ENCODE measurements at regions not wholly inside any gene's neighbourhood (a gene's known extent, or its start where the extent isn't known, plus 50 kb on each side); places are given as distances from the start of the nearest gene placed in this dataset.
"Not testable (repeated sequence)": the region's sequence is repeated elsewhere in the genome, so short reads cannot be mapped to it uniquely, and the experiment has no call there.

GRCh38 chr5:20370061-20370460 is 382.1 kb upstream of the CDH18 start:
- DNase-seq (ENCODE audit: low spot score): no peak

GRCh38 chr5:20369518-20369885 is 381.5 kb upstream of the CDH18 start:
- DNase-seq (ENCODE audit: low spot score): no peak

- no peak for DNase-seq (ENCODE audit: low spot score)
Observed at GRCh38 chr5:20368571-20369517, 380.8 kb upstream of the CDH18 start.

GRCh38 chr5:20367178-20367577 is 379.2 kb upstream of the CDH18 start:
- DNase-seq (ENCODE audit: low spot score): no peak

GRCh38 chr5:20360263-20360662 is 372.3 kb upstream of the CDH18 start:
- DNase-seq (ENCODE audit: low spot score): no peak

- no peak for DNase-seq (ENCODE audit: low spot score)
Observed at GRCh38 chr5:20359377-20359776, 371.4 kb upstream of the CDH18 start.

- peak; percentile 19 for DNase-seq (ENCODE audit: low spot score)
Observed at GRCh38 chr5:20353499-20353898, 365.5 kb upstream of the CDH18 start.

- DNase-seq (ENCODE audit: low spot score): no peak
Observed at GRCh38 chr5:20351849-20352248, 363.8 kb upstream of the CDH18 start.

- DNase-seq (ENCODE audit: low spot score): no peak
Observed at GRCh38 chr5:20348321-20348720, 360.3 kb upstream of the CDH18 start.

- no peak for DNase-seq (ENCODE audit: low spot score)
Observed at GRCh38 chr5:20347334-20347733, 359.3 kb upstream of the CDH18 start.

GRCh38 chr5:20340126-20340525 is 352.1 kb upstream of the CDH18 start:
- no peak for DNase-seq (ENCODE audit: low spot score)

GRCh38 chr5:20335978-20336377 is 348.0 kb upstream of the CDH18 start:
- DNase-seq (ENCODE audit: low spot score): no peak

GRCh38 chr5:20331826-20332225 is 343.8 kb upstream of the CDH18 start:
- no peak for DNase-seq (ENCODE audit: low spot score)

GRCh38 chr5:20323323-20323722 is 335.3 kb upstream of the CDH18 start:
- DNase-seq (ENCODE audit: low spot score): no peak

GRCh38 chr5:20307391-20307790 is 319.4 kb upstream of the CDH18 start:
- DNase-seq (ENCODE audit: low spot score): no peak

GRCh38 chr5:20305463-20305862 is 317.5 kb upstream of the CDH18 start:
- DNase-seq (ENCODE audit: low spot score): no peak

GRCh38 chr5:20304570-20304969 is 316.6 kb upstream of the CDH18 start:
- DNase-seq (ENCODE audit: low spot score): not testable (repeated sequence)

GRCh38 chr5:20300110-20300509 is 312.1 kb upstream of the CDH18 start:
- DNase-seq (ENCODE audit: low spot score): no peak

- DNase-seq (ENCODE audit: low spot score): no peak
Observed at GRCh38 chr5:20294696-20295095, 306.7 kb upstream of the CDH18 start.

- DNase-seq (ENCODE audit: low spot score): no peak
Observed at GRCh38 chr5:20291766-20292165, 303.8 kb upstream of the CDH18 start.

- no peak for DNase-seq (ENCODE audit: low spot score)
Observed at GRCh38 chr5:20287640-20288039, 299.6 kb upstream of the CDH18 start.

- peak; percentile 76 for DNase-seq (ENCODE audit: low spot score)
Observed at GRCh38 chr5:20286512-20286911, 298.5 kb upstream of the CDH18 start.

- no peak for DNase-seq (ENCODE audit: low spot score)
Observed at GRCh38 chr5:20276959-20277263, 288.9 kb upstream of the CDH18 start.
